GM19328 (cell line): ENCODE measurements at regions not wholly inside any gene's neighbourhood (a gene's known extent, or its start where the extent isn't known, plus 50 kb on each side); places are given as distances from the start of the nearest gene placed in this dataset.

Experiments
- ATAC-seq: cut with Tn5 transposase; IDR thresholded peaks from one replicate; pipeline ENCODE4 v1.9.1; 2021; ENCODE audit warnings: mild to moderate bottlenecking, moderate library complexity; ENCODE audit not compliant: unreplicated experiment

- ATAC-seq: no peak
These were observed 218.6 kb downstream of the KLF13 start for GRCh38 chr15:31545257-31545656.

- ATAC-seq: no peak
These were observed 223.8 kb downstream of the KLF13 start for GRCh38 chr15:31550211-31550977.

GRCh38 chr15:31551323-31551722 is 224.7 kb downstream of the KLF13 start:
- ATAC-seq: no peak

GRCh38 chr15:31552482-31553099 is 226.0 kb downstream of the KLF13 start:
- no peak for ATAC-seq

- ATAC-seq: no peak
These were observed 227.6 kb downstream of the KLF13 start for GRCh38 chr15:31554261-31554660.

- no peak for ATAC-seq
These were observed 228.4 kb downstream of the KLF13 start for GRCh38 chr15:31555022-31555421.

- ATAC-seq: no peak
These were observed 230.0 kb downstream of the KLF13 start for GRCh38 chr15:31556494-31557150.

- no peak for ATAC-seq
These were observed 231.3 kb downstream of the KLF13 start for GRCh38 chr15:31557899-31558298.

- no peak for ATAC-seq
These were observed 232.2 kb downstream of the KLF13 start for GRCh38 chr15:31558840-31559239.

- no peak for ATAC-seq
These were observed 233.2 kb downstream of the KLF13 start for GRCh38 chr15:31559786-31560185.

GRCh38 chr15:31560643-31561042 is 234.0 kb downstream of the KLF13 start:
- ATAC-seq: no peak

GRCh38 chr15:31561156-31561555 is 234.5 kb downstream of the KLF13 start:
- ATAC-seq: no peak

- no peak for ATAC-seq
These were observed 236.4 kb downstream of the KLF13 start for GRCh38 chr15:31563001-31563400.

- no peak for ATAC-seq
These were observed 236.8 kb downstream of the KLF13 start for GRCh38 chr15:31563421-31563820.

GRCh38 chr15:31567861-31568260 is 241.2 kb downstream of the KLF13 start:
- ATAC-seq: no peak

GRCh38 chr15:31569836-31570235 is 243.2 kb downstream of the KLF13 start:
- no peak for ATAC-seq

GRCh38 chr15:31570591-31570990 is 244.0 kb downstream of the KLF13 start:
- no peak for ATAC-seq

GRCh38 chr15:31571676-31572075 is 245.0 kb downstream of the KLF13 start:
- ATAC-seq: no peak

- no peak for ATAC-seq
These were observed 247.1 kb downstream of the KLF13 start for GRCh38 chr15:31573759-31574158.

GRCh38 chr15:31574766-31575165 is 248.1 kb downstream of the KLF13 start:
- ATAC-seq: no peak

GRCh38 chr15:31577108-31577507 is 250.5 kb downstream of the KLF13 start:
- no peak for ATAC-seq

GRCh38 chr15:31579282-31579681 is 252.6 kb downstream of the KLF13 start:
- ATAC-seq: no peak
